ENCODE measurements at regions not wholly inside any gene's neighbourhood (a gene's known extent, or its start where the extent isn't known, plus 50 kb on each side); places are given as distances from the start of the nearest gene placed in this dataset.

- TF ChIP-seq CTCF (IDR thresholded peaks at IDR 0.05), result no peak
- TF ChIP-seq POLR2A (IDR thresholded peaks at IDR 0.05), result no peak
Measured at GRCh38 chr3:14281053-14281452, 102.4 kb downstream of the LSM3 start.
